ENCODE measurements at regions not wholly inside any gene's neighbourhood (a gene's known extent, or its start where the extent isn't known, plus 50 kb on each side); places are given as distances from the start of the nearest gene placed in this dataset.

DNA sequence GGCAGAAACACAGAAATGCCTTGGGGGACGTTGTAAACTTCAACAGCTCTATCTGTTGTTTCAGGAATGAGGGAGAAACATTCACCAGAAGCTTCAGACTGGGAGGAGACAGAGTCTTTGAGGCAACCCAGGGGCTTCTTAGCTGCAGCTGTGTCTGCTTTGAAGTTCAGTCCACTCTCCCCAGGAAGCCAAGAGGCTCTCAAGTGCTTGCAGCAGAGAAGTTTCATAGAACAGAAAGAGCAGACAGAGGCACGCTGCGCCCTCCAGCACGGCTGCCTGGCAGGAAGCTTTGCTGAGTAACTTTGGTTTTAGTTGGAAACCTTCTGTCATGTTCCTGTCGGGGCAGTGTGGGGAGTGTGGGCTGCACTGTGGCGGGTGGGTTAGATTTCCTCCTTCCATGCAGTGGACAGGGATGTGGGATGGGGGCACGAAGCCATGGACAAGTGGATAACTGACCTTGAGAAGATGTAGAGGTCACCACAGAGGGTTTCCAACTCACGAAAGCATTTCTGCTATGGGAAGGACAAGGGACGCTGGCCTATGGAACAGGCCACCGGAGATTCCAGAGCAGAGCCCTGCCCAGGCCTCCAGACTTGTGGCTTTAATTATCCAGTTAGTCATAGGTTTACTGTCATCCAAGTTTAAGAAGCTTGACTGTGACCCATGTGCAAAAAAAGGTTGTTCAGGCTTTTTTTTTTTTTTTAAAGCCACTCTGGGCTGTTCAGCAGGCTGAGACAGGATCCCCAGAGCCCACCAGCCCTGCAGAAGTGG is 107.7 kb downstream of the ARF6 start:
- Histone ChIP-seq H4K20me1 (replicated peaks; ENCODE audit: insufficient read depth) (no peaks in the 10 kb centered on the region), H3K36me3 (ENCODE audit: insufficient read depth) (no peaks in the 10 kb centered on the region), H3K27ac (ENCODE audit: low read depth) (no peak overlapping the region), H3K4me2 (peak overlapping the region; percentile 57), H3K4me3 (peak overlapping the region; percentile 17; the same call in 1 of the 2 replicates), H3K4me1 (ENCODE audit: insufficient read depth) (peaks cover 28% of the 10 kb centered on the region), H3K9me2 (ENCODE audit: insufficient read depth) (no peaks in the 10 kb centered on the region), H3F3A (replicated peaks; ENCODE audit: low read depth) (0 out of 2 replicates have a peak, but pooled peaks cover 5% of the 10 kb centered on the region), H3K27me3 (ENCODE audit: insufficient read depth) (peaks cover 29% of the 10 kb centered on the region), H3K79me2 (replicated peaks; ENCODE audit: insufficient read depth) (no peaks in the 10 kb centered on the region), H2AFZ (peak overlapping the region; percentile 98)
- Mint-ChIP-seq H3K27me3 (ENCODE audit: insufficient read depth, low read depth, poor library complexity) (peaks cover 22% of the 10 kb centered on the region), H3K4me3 (no peak overlapping the region), H3K27ac (peak overlapping the region; percentile 65; the same call in 1 of the 2 replicates), H3K36me3 (ENCODE audit: low read depth) (no peaks in the 10 kb centered on the region; the same call in 2 of the 3 replicates), H3K9me3 (no peaks in the 10 kb centered on the region), H3K4me1 (peaks cover 42% of the 10 kb centered on the region)
- TF ChIP-seq JUNB (IDR thresholded peaks at IDR 0.05; ENCODE audit: unreplicated experiment) (no peak), EZH2 (IDR thresholded peaks at IDR 0.05; ENCODE audit: low read depth, unreplicated experiment) (no peak), NANOG (IDR thresholded peaks at IDR 0.05; ENCODE audit: borderline replicate concordance) (no peak), EZH2phosphoT487 (IDR thresholded peaks at IDR 0.05; ENCODE audit: unreplicated experiment) (no peak), STAT1 (IDR thresholded peaks at IDR 0.05; ENCODE audit: unreplicated experiment) (no peak), ZNF114 (CRISPR knock-in tag; IDR thresholded peaks at IDR 0.05) (no peak)
- TF ChIP-seq, protein P1, sequence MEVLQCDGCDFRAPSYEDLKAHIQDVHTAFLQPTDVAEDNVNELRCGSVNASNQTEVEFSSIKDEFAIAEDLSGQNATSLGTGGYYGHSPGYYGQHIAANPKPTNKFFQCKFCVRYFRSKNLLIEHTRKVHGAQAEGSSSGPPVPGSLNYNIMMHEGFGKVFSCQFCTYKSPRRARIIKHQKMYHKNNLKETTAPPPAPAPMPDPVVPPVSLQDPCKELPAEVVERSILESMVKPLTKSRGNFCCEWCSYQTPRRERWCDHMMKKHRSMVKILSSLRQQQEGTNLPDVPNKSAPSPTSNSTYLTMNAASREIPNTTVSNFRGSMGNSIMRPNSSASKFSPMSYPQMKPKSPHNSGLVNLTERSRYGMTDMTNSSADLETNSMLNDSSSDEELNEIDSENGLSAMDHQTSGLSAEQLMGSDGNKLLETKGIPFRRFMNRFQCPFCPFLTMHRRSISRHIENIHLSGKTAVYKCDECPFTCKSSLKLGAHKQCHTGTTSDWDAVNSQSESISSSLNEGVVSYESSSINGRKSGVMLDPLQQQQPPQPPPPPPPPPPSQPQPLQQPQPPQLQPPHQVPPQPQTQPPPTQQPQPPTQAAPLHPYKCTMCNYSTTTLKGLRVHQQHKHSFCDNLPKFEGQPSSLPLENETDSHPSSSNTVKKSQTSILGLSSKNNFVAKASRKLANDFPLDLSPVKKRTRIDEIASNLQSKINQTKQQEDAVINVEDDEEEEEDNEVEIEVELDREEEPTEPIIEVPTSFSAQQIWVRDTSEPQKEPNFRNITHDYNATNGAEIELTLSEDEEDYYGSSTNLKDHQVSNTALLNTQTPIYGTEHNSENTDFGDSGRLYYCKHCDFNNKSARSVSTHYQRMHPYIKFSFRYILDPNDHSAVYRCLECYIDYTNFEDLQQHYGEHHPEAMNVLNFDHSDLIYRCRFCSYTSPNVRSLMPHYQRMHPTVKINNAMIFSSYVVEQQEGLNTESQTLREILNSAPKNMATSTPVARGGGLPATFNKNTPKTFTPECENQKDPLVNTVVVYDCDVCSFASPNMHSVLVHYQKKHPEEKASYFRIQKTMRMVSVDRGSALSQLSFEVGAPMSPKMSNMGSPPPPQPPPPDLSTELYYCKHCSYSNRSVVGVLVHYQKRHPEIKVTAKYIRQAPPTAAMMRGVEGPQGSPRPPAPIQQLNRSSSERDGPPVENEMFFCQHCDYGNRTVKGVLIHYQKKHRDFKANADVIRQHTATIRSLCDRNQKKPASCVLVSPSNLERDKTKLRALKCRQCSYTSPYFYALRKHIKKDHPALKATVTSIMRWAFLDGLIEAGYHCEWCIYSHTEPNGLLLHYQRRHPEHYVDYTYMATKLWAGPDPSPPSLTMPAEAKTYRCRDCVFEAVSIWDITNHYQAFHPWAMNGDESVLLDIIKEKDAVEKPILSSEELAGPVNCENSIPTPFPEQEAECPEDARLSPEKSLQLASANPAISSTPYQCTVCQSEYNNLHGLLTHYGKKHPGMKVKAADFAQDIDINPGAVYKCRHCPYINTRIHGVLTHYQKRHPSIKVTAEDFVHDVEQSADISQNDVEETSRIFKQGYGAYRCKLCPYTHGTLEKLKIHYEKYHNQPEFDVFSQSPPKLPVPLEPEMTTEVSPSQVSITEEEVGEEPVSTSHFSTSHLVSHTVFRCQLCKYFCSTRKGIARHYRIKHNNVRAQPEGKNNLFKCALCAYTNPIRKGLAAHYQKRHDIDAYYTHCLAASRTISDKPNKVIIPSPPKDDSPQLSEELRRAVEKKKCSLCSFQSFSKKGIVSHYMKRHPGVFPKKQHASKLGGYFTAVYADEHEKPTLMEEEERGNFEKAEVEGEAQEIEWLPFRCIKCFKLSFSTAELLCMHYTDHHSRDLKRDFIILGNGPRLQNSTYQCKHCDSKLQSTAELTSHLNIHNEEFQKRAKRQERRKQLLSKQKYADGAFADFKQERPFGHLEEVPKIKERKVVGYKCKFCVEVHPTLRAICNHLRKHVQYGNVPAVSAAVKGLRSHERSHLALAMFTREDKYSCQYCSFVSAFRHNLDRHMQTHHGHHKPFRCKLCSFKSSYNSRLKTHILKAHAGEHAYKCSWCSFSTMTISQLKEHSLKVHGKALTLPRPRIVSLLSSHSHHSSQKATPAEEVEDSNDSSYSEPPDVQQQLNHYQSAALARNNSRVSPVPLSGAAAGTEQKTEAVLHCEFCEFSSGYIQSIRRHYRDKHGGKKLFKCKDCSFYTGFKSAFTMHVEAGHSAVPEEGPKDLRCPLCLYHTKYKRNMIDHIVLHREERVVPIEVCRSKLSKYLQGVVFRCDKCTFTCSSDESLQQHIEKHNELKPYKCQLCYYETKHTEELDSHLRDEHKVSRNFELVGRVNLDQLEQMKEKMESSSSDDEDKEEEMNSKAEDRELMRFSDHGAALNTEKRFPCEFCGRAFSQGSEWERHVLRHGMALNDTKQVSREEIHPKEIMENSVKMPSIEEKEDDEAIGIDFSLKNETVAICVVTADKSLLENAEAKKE (CRISPR knock-in tag; IDR thresholded peaks at IDR 0.05) = no peak
- TF ChIP-seq, protein P2, sequence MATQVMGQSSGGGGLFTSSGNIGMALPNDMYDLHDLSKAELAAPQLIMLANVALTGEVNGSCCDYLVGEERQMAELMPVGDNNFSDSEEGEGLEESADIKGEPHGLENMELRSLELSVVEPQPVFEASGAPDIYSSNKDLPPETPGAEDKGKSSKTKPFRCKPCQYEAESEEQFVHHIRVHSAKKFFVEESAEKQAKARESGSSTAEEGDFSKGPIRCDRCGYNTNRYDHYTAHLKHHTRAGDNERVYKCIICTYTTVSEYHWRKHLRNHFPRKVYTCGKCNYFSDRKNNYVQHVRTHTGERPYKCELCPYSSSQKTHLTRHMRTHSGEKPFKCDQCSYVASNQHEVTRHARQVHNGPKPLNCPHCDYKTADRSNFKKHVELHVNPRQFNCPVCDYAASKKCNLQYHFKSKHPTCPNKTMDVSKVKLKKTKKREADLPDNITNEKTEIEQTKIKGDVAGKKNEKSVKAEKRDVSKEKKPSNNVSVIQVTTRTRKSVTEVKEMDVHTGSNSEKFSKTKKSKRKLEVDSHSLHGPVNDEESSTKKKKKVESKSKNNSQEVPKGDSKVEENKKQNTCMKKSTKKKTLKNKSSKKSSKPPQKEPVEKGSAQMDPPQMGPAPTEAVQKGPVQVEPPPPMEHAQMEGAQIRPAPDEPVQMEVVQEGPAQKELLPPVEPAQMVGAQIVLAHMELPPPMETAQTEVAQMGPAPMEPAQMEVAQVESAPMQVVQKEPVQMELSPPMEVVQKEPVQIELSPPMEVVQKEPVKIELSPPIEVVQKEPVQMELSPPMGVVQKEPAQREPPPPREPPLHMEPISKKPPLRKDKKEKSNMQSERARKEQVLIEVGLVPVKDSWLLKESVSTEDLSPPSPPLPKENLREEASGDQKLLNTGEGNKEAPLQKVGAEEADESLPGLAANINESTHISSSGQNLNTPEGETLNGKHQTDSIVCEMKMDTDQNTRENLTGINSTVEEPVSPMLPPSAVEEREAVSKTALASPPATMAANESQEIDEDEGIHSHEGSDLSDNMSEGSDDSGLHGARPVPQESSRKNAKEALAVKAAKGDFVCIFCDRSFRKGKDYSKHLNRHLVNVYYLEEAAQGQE (IDR thresholded peaks at IDR 0.05; ENCODE audit: unreplicated experiment) = no peak
- ATAC-seq = peak; percentile 19
- DNase-seq (ENCODE audit: low spot score) = peak; percentile 41

All from GM23338 (cell line).